ENCODE measurements at regions not wholly inside any gene's neighbourhood (a gene's known extent, or its start where the extent isn't known, plus 50 kb on each side); places are given as distances from the start of the nearest gene placed in this dataset.
"Not testable (repeated sequence)": the region's sequence is repeated elsewhere in the genome, so short reads cannot be mapped to it uniquely, and the experiment has no call there.

GRCh38 chr21:6363591-6363990 is 4157.8 kb upstream of the TPTE start:
- H3K4me1 Mint-ChIP-seq; H3K9me3 Mint-ChIP-seq; H3K4me3 Mint-ChIP-seq; H3K27me3 Mint-ChIP-seq; H3K36me3 Mint-ChIP-seq (ENCODE audit: low read depth); POLR2A ChIA-PET; DNase-seq; H3K27ac Mint-ChIP-seq: not testable (repeated sequence)
- CTCF ChIA-PET, result interaction anchor here (3.4 kb wide), 1 partner anchor 11 kb away, joined by 28 read pairs; no protein-coding TSS in a partner anchor

DNA sequence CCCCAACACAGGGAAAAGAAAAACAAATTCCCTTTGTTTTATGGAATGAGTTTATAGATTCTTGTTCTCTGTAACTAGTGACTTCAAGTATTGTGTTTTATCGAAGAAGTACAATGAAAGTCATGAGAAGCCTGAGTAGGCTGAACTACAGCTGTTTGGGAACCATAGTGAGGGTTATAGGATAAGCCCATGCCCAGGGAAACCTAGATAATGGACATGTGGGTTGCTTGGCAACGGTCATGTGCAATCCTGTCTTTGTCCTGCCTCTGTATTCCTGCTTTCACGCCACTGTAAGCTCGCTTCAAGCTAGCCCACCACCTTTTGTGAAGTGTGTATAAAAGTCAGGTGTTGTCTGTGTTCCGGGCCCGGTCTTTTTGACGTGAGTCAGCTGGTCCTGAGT is 4152.6 kb upstream of the TPTE start:
- H3K27ac Mint-ChIP-seq; H3K9me3 Mint-ChIP-seq; H3K27me3 Mint-ChIP-seq; H3K36me3 Mint-ChIP-seq (ENCODE audit: low read depth); H3K4me3 Mint-ChIP-seq; H3K4me1 Mint-ChIP-seq; POLR2A ChIA-PET: not testable (repeated sequence)
- peak; percentile 6 for DNase-seq
- CTCF ChIA-PET, result interaction anchor here (1.7 kb wide), 1 partner anchor 10 kb away, joined by 7 read pairs; no protein-coding TSS in a partner anchor

- DNase-seq; POLR2A ChIA-PET; H3K27me3 Mint-ChIP-seq; H3K36me3 Mint-ChIP-seq (ENCODE audit: low read depth); H3K4me1 Mint-ChIP-seq; H3K9me3 Mint-ChIP-seq; H3K27ac Mint-ChIP-seq; H3K4me3 Mint-ChIP-seq: not testable (repeated sequence)
- CTCF ChIA-PET, result interaction anchor here (1.2 to 2.0 kb wide), 3 partner anchors 8 to 10 kb away, joined by 3 to 28 read pairs (median 4); no protein-coding TSS in a partner anchor
Observed at GRCh38 chr21:6373253-6373652, 4148.1 kb upstream of the TPTE start.

DNA sequence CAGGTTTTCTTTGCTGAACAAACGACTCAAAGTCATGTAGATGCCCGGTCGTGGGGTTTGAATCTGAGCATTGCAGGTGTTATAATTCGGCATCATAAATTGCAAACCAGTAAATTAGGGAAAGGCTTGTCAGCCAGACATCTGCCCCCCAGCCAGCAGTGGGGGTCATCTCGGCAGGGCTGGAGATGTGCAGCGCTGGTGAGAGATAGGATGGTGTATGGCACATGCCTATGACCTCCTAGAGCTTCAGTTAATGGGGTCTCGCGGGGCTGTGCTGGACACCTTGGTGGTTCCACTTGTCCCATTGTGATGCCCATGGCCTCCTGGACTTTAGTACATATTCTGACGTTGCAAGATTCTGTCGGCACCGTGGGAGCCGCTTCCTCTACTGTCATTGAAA is 4147.2 kb upstream of the TPTE start:
- H3K4me1 Mint-ChIP-seq; H3K27me3 Mint-ChIP-seq; H3K4me3 Mint-ChIP-seq; POLR2A ChIA-PET; H3K9me3 Mint-ChIP-seq; H3K36me3 Mint-ChIP-seq (ENCODE audit: low read depth): not testable (repeated sequence)
- peak; percentile 21 for DNase-seq
- peak overlapping the region; percentile 57 for H3K27ac Mint-ChIP-seq
- CTCF ChIA-PET, result interaction anchor here (1.5 to 2.0 kb wide), 2 partner anchors 9 to 11 kb away, joined by 3 to 28 read pairs; no protein-coding TSS in a partner anchor

- H3K9me3 Mint-ChIP-seq; H3K4me1 Mint-ChIP-seq; H3K27ac Mint-ChIP-seq; POLR2A ChIA-PET; H3K4me3 Mint-ChIP-seq; H3K27me3 Mint-ChIP-seq; H3K36me3 Mint-ChIP-seq (ENCODE audit: low read depth): not testable (repeated sequence)
- CTCF ChIA-PET, result interaction anchor here (2.0 kb wide), 1 partner anchor 12 kb away, joined by 28 read pairs; no protein-coding TSS in a partner anchor
- DNase-seq, result peak; percentile 7
Observed at GRCh38 chr21:6374926-6375325, 4146.5 kb upstream of the TPTE start.

DNA sequence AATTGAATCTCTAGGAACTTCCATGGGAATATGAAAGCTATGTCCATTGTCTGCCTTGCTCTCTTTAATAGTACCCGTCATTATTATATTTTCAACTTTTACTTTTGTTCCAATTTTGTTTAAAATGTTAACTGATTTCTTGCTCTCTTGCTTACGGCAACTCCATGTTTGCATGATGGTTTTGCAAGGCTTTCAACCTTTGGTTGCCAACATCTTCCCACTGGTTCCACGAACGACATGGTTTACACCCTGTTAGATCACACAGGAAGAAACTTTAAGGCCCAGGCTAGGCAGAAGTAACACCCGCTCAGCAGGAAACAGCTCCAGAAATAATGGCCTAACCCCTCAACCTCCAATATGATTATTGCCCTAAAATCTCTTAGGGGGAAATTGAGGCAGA is 4145.6 kb upstream of the TPTE start:
- H3K4me3 Mint-ChIP-seq; CTCF ChIA-PET; H3K36me3 Mint-ChIP-seq (ENCODE audit: low read depth); DNase-seq; H3K27ac Mint-ChIP-seq; H3K4me1 Mint-ChIP-seq; H3K9me3 Mint-ChIP-seq; H3K27me3 Mint-ChIP-seq; POLR2A ChIA-PET: not testable (repeated sequence)

GRCh38 chr21:6376321-6377070 is 4144.9 kb upstream of the TPTE start:
- H3K9me3 Mint-ChIP-seq; POLR2A ChIA-PET; CTCF ChIA-PET; DNase-seq; H3K27ac Mint-ChIP-seq; H3K4me3 Mint-ChIP-seq; H3K27me3 Mint-ChIP-seq; H3K4me1 Mint-ChIP-seq; H3K36me3 Mint-ChIP-seq (ENCODE audit: low read depth): not testable (repeated sequence)
